22Rv1 (cell line): ENCODE measurements at regions not wholly inside any gene's neighbourhood (a gene's known extent, or its start where the extent isn't known, plus 50 kb on each side); places are given as distances from the start of the nearest gene placed in this dataset.

ENCODE experiments used
- CTCF ChIP-seq: fragments of 450-650 bp; IDR thresholded peaks from 2 replicates; pipeline ENCODE4 v1.5.1; 2017; ENCODE audit warnings: mild to moderate bottlenecking
- ZFX ChIP-seq: fragments of 450-650 bp; IDR thresholded peaks from 2 replicates; pipeline ENCODE4 v1.6.1; 2017; ENCODE audit warnings: antibody characterized with exemption, borderline replicate concordance

- TF ChIP-seq CTCF, result no peak
- no peak for TF ChIP-seq ZFX
These were observed 135.5 kb upstream of the SGO1 start for GRCh38 chr3:20321391-20322047.
